MG63 (cell line): ENCODE measurements at regions not wholly inside any gene's neighbourhood (a gene's known extent, or its start where the extent isn't known, plus 50 kb on each side); places are given as distances from the start of the nearest gene placed in this dataset.
"Not testable (repeated sequence)": the region's sequence is repeated elsewhere in the genome, so short reads cannot be mapped to it uniquely, and the experiment has no call there.

Source experiments
- DNase-seq: peaks from one replicate; pipeline ENCODE4 v3.0.0-alpha.2; 2020
- H3K27me3 ChIP-seq: fragments of 250-450 bp; sonication (Bioruptor Pico); 2 replicates; pipeline ENCODE4 v1.5.1; 2020; ENCODE audit warnings: mild to moderate bottlenecking, moderate library complexity
- H3K36me3 ChIP-seq: fragments of 250-450 bp; sonication (Bioruptor Pico); 2 replicates; pipeline ENCODE4 v1.5.1; 2020; ENCODE audit warnings: mild to moderate bottlenecking, moderate library complexity
- H3K4me3 ChIP-seq: fragments of 250-450 bp; sonication (Bioruptor Pico); 2 replicates; pipeline ENCODE4 v1.5.1; 2020; ENCODE audit warnings: mild to moderate bottlenecking, moderate library complexity
- H3K9me3 ChIP-seq: fragments of 250-450 bp; sonication (Bioruptor Pico); 2 replicates; pipeline ENCODE4 v1.5.1; 2020; ENCODE audit warnings: mild to moderate bottlenecking, moderate library complexity

GRCh38 chr18:46179306-46179705 is 75.1 kb downstream of the HAUS1 start:
- no peak for DNase-seq
- Histone ChIP-seq H3K4me3 (no peak overlapping the region), H3K27me3 (no peaks in the 10 kb centered on the region), H3K9me3 (no peaks in the 10 kb centered on the region), H3K36me3 (peaks cover 4% of the 10 kb centered on the region)

- Histone ChIP-seq H3K4me3 (no peak overlapping the region), H3K27me3 (no peaks in the 10 kb centered on the region), H3K9me3 (no peaks in the 10 kb centered on the region), H3K36me3 (no peaks in the 10 kb centered on the region; the same call in 1 of the 2 replicates)
- no peak for DNase-seq
These were observed 78.6 kb downstream of the HAUS1 start for GRCh38 chr18:46182633-46183358.

GRCh38 chr18:46184296-46184695 is 80.1 kb downstream of the HAUS1 start:
- not testable (repeated sequence) for H3K4me3 ChIP-seq, DNase-seq, H3K9me3 ChIP-seq, H3K36me3 ChIP-seq, H3K27me3 ChIP-seq

- Histone ChIP-seq H3K27me3 (no peaks in the 10 kb centered on the region), H3K4me3 (no peak overlapping the region), H3K36me3 (no peaks in the 10 kb centered on the region; the same call in none of the 2 replicates), H3K9me3 (no peaks in the 10 kb centered on the region)
- no peak for DNase-seq
These were observed 80.5 kb downstream of the HAUS1 start for GRCh38 chr18:46184727-46185126.

- Histone ChIP-seq H3K4me3 (no peak overlapping the region), H3K36me3 (no peaks in the 10 kb centered on the region; the same call in 1 of the 2 replicates), H3K27me3 (no peaks in the 10 kb centered on the region), H3K9me3 (no peaks in the 10 kb centered on the region)
- no peak for DNase-seq
These were observed 86.5 kb downstream of the HAUS1 start for GRCh38 chr18:46190667-46191066.

- peaks cover 3% of the 10 kb centered on the region; the same call in 1 of the 2 replicates for H3K36me3 ChIP-seq
- no peaks in the 10 kb centered on the region for H3K27me3 ChIP-seq
- no peak for DNase-seq
- H3K9me3 ChIP-seq: no peaks in the 10 kb centered on the region
- no peak overlapping the region for H3K4me3 ChIP-seq
These were observed 92.5 kb downstream of the HAUS1 start for GRCh38 chr18:46196627-46197243.

GRCh38 chr18:46199515-46200147 is 95.4 kb downstream of the HAUS1 start:
- no peaks in the 10 kb centered on the region for H3K27me3 ChIP-seq
- H3K9me3 ChIP-seq: no peaks in the 10 kb centered on the region
- peak; percentile 26 for DNase-seq
- H3K36me3 ChIP-seq: peaks cover 3% of the 10 kb centered on the region; the same call in 1 of the 2 replicates
- H3K4me3 ChIP-seq: no peak overlapping the region

- DNase-seq, H3K4me3 ChIP-seq, H3K27me3 ChIP-seq, H3K36me3 ChIP-seq, H3K9me3 ChIP-seq: not testable (repeated sequence)
These were observed 96.2 kb downstream of the HAUS1 start for GRCh38 chr18:46200178-46201055.

- Histone ChIP-seq H3K27me3 (no peaks in the 10 kb centered on the region), H3K36me3 (no peaks in the 10 kb centered on the region), H3K9me3 (no peaks in the 10 kb centered on the region), H3K4me3 (no peak overlapping the region)
- no peak for DNase-seq
These were observed 100.0 kb downstream of the HAUS1 start for GRCh38 chr18:46204143-46204542.

- H3K4me3 ChIP-seq: no peak overlapping the region
- H3K9me3 ChIP-seq: no peaks in the 10 kb centered on the region
- H3K27me3 ChIP-seq: no peaks in the 10 kb centered on the region
- no peaks in the 10 kb centered on the region for H3K36me3 ChIP-seq
- DNase-seq: no peak
These were observed 103.8 kb downstream of the HAUS1 start for GRCh38 chr18:46207985-46208384.

GRCh38 chr18:46209161-46209560 is 105.0 kb downstream of the HAUS1 start:
- Histone ChIP-seq H3K36me3 (no peaks in the 10 kb centered on the region), H3K4me3 (no peak overlapping the region), H3K9me3 (no peaks in the 10 kb centered on the region), H3K27me3 (no peaks in the 10 kb centered on the region)
- DNase-seq: no peak

GRCh38 chr18:46211816-46212215 is 107.6 kb downstream of the HAUS1 start:
- H3K36me3 ChIP-seq: peaks cover 5% of the 10 kb centered on the region; the same call in 1 of the 2 replicates
- no peak for DNase-seq
- no peaks in the 10 kb centered on the region for H3K9me3 ChIP-seq
- no peaks in the 10 kb centered on the region for H3K27me3 ChIP-seq
- H3K4me3 ChIP-seq: no peak overlapping the region

GRCh38 chr18:46212398-46212797 is 108.2 kb downstream of the HAUS1 start:
- Histone ChIP-seq H3K27me3 (no peaks in the 10 kb centered on the region), H3K4me3 (no peak overlapping the region), H3K9me3 (no peaks in the 10 kb centered on the region), H3K36me3 (peaks cover 5% of the 10 kb centered on the region; the same call in 1 of the 2 replicates)
- no peak for DNase-seq

- H3K36me3 ChIP-seq: peaks cover 5% of the 10 kb centered on the region
- DNase-seq: no peak
- no peak overlapping the region for H3K4me3 ChIP-seq
- no peaks in the 10 kb centered on the region for H3K27me3 ChIP-seq
- H3K9me3 ChIP-seq: no peaks in the 10 kb centered on the region
These were observed 109.1 kb downstream of the HAUS1 start for GRCh38 chr18:46213295-46213694.

GRCh38 chr18:46214435-46214834 is 110.2 kb downstream of the HAUS1 start:
- H3K4me3 ChIP-seq: no peak overlapping the region
- no peak for DNase-seq
- H3K36me3 ChIP-seq: peaks cover 5% of the 10 kb centered on the region
- H3K27me3 ChIP-seq: no peaks in the 10 kb centered on the region
- no peaks in the 10 kb centered on the region for H3K9me3 ChIP-seq

- H3K9me3 ChIP-seq: no peaks in the 10 kb centered on the region
- no peak for DNase-seq
- H3K36me3 ChIP-seq: peaks cover 5% of the 10 kb centered on the region
- H3K4me3 ChIP-seq: no peak overlapping the region
- H3K27me3 ChIP-seq: no peaks in the 10 kb centered on the region
These were observed 111.9 kb downstream of the HAUS1 start for GRCh38 chr18:46215902-46216723.
